SK-N-SH (cell line): ENCODE measurements at regions not wholly inside any gene's neighbourhood (a gene's known extent, or its start where the extent isn't known, plus 50 kb on each side); places are given as distances from the start of the nearest gene placed in this dataset.

Experiments used
- CTCF ChIA-PET: fragments of 300-600, 350-600 bp; formaldehyde crosslinking; extraction: SDS; loops from one replicate; lab custom pipeline; 2021; lab: Yijun Ruan, JAX
- POLR2A ChIA-PET: fragments of 350-600 bp; sonication (Branson Sonifier 250); formaldehyde crosslinking; extraction: SDS; loops from one replicate; lab custom pipeline; 2020; ENCODE audit warnings: antibody characterized with exemption, inconsistent platforms; lab: Yijun Ruan, JAX
- DNase-seq: peaks from one replicate; pipeline ENCODE4 v3.0.0; 2012
- H2AFZ ChIP-seq: fragments of 200-600 bp; sonication (generic); 2 replicates; pipeline ENCODE4 v1.8.1; 2016; ENCODE audit warnings: antibody characterized with exemption, mild to moderate bottlenecking, low read depth
- H3F3A ChIP-seq: fragments of 200-600 bp; sonication (generic); replicated peaks from 2 replicates; pipeline ENCODE3; 2016; ENCODE audit warnings: antibody characterized with exemption, mild to moderate bottlenecking; ENCODE audit not compliant: insufficient read depth
- H3K27ac ChIP-seq, 2 experiments: fragments of 200-500 bp in 1 of 2; fragments of 200-600 bp in 1 of 2; sonication (Bioruptor generic) in 1 of 2; sonication (generic), shearing (Covaris generic) in 1 of 2; 2 replicates each; pipeline versions ENCODE4 v1.5.1 to v1.6.1; 2014 to 2016; ENCODE audit warnings: low read depth in 2 of 2, inconsistent platforms in 1 of 2, low read length in 1 of 2, mild to moderate bottlenecking in 1 of 2, mixed read lengths in 1 of 2
- H3K27me3 ChIP-seq: fragments of 200-600 bp; sonication (generic), shearing (Covaris generic); 2 replicates; pipeline ENCODE4 v1.6.1; 2016; ENCODE audit warnings: mixed run types; ENCODE audit not compliant: insufficient read depth
- H3K36me3 ChIP-seq, 2 experiments: fragments of 200-500 bp in 1 of 2; fragments of 200-600 bp in 1 of 2; sonication (Bioruptor generic) in 1 of 2; sonication (generic) in 1 of 2; replicated peaks in 1 of 2; 2 replicates each; pipeline versions ENCODE3 to v1.5.1; 2014 to 2016; ENCODE audit warnings: low read length in 1 of 2, mild to moderate bottlenecking in 1 of 2; ENCODE audit not compliant: insufficient read depth in 2 of 2, control insufficient read depth in 1 of 2
- H3K4me1 ChIP-seq, 2 experiments: fragments of 200-500 bp in 1 of 2; fragments of 200-600 bp in 1 of 2; sonication (Bioruptor generic) in 1 of 2; sonication (generic), shearing (Covaris generic) in 1 of 2; 2 replicates each; pipeline versions ENCODE4 v1.5.1 to v1.6.1; 2014 to 2016; ENCODE audit warnings: low read depth in 1 of 2, low read length in 1 of 2, mixed run types in 1 of 2; ENCODE audit not compliant: insufficient read depth in 2 of 2, control insufficient read depth in 1 of 2
- H3K4me2 ChIP-seq: fragments of 200-600 bp; sonication (generic), shearing (Covaris generic); 2 replicates; pipeline ENCODE4 v1.6.1; 2017; ENCODE audit warnings: mixed run types
- H3K4me3 ChIP-seq, 2 experiments: fragments of 200-500 bp in 1 of 2; fragments of 200-600 bp in 1 of 2; sonication (Bioruptor generic) in 1 of 2; sonication (generic), shearing (Covaris generic) in 1 of 2; 2 replicates each; pipeline versions ENCODE4 v1.5.1 to v1.8.1; 2014 to 2016; ENCODE audit warnings: low read depth in 2 of 2, inconsistent platforms in 1 of 2, low read length in 1 of 2, mild to moderate bottlenecking in 1 of 2, mixed read lengths in 1 of 2, moderate library complexity in 1 of 2
- H3K79me2 ChIP-seq: fragments of 200-600 bp; sonication (generic); 2 replicates; pipeline ENCODE4 v1.8.1; 2017; ENCODE audit warnings: mild to moderate bottlenecking; ENCODE audit not compliant: insufficient read depth
- H3K9ac ChIP-seq: fragments of 200-600 bp; sonication (generic); 2 replicates; pipeline ENCODE4 v1.6.1; 2017; ENCODE audit warnings: mixed run types
- H3K9me2 ChIP-seq: fragments of 200-600 bp; sonication (generic); 2 replicates; pipeline ENCODE4 v1.6.1; 2017; ENCODE audit warnings: mixed run types
- H3K9me3 ChIP-seq: fragments of 200-600 bp; sonication (generic); 2 replicates; pipeline ENCODE4 v1.6.1; 2017; ENCODE audit warnings: mixed run types, mild to moderate bottlenecking, moderate library complexity
- H4K20me1 ChIP-seq: fragments of 200-600 bp; sonication (generic); 2 replicates; pipeline ENCODE4 v1.6.1; 2017; ENCODE audit warnings: mild to moderate bottlenecking, mixed run types; ENCODE audit not compliant: insufficient read depth
- CHD2 ChIP-seq: fragments of 150-350 bp; IDR thresholded peaks from 2 replicates; pipeline ENCODE4 v1.6.1; 2018; ENCODE audit warnings: low read length; ENCODE audit not compliant: partially characterized antibody
- ELF1 ChIP-seq: IDR thresholded peaks from 2 replicates; pipeline ENCODE4 v1.4.0; 2012
- EZH2phosphoT487 ChIP-seq: fragments of 200-600 bp; sonication (generic); IDR thresholded peaks from 2 replicates; pipeline ENCODE4 v1.6.1; 2017; ENCODE audit warnings: low read depth, mixed run types, mild to moderate bottlenecking, antibody characterized with exemption, moderate library complexity, borderline replicate concordance
- FOXJ3 ChIP-seq: sonication (generic); formaldehyde crosslinking; IDR thresholded peaks from 2 replicates; pipeline ENCODE4 v1.5.1; 2020; ENCODE audit warnings: mild to moderate bottlenecking, missing genetic modification reagents
- GATA2 ChIP-seq: sonication (generic); formaldehyde crosslinking; IDR thresholded peaks from 2 replicates; pipeline ENCODE4 v1.5.0; 2020; ENCODE audit warnings: mild to moderate bottlenecking, missing genetic modification reagents
- IRF3 ChIP-seq: fragments of 150-350 bp; IDR thresholded peaks from 2 replicates; pipeline ENCODE4 v1.6.1; 2016; ENCODE audit warnings: mild to moderate bottlenecking, low read depth, low read length
- JUND ChIP-seq: IDR thresholded peaks from 2 replicates; pipeline ENCODE4 v1.4.0; 2012
- MXI1 ChIP-seq: IDR thresholded peaks from 2 replicates; pipeline ENCODE4 v1.6.1; 2012; ENCODE audit warnings: mild to moderate bottlenecking, low read depth, low read length, improper control_type of control experiment
- NFIC ChIP-seq: IDR thresholded peaks from 2 replicates; pipeline ENCODE4 v1.4.0; 2012; ENCODE audit warnings: borderline replicate concordance
- NRF1 ChIP-seq: IDR thresholded peaks from 2 replicates; pipeline ENCODE4 v1.6.1; 2012; ENCODE audit warnings: low read depth, mild to moderate bottlenecking, low read length
- PBX3 ChIP-seq: IDR thresholded peaks from 2 replicates; pipeline ENCODE4; 2012
- POLR2AphosphoS5 ChIP-seq: IDR thresholded peaks from 2 replicates; pipeline ENCODE4 v1.6.1; 2012; ENCODE audit warnings: low read depth, low read length
- RAD21 ChIP-seq: IDR thresholded peaks from 2 replicates; pipeline ENCODE4 v1.6.1; 2012; ENCODE audit warnings: mild to moderate bottlenecking, low read length
- RCOR1 ChIP-seq: fragments of 150-350 bp; IDR thresholded peaks from 2 replicates; pipeline ENCODE4 v1.6.1; 2017; ENCODE audit warnings: antibody characterized with exemption, low read length
- SIN3A ChIP-seq: IDR thresholded peaks from 2 replicates; pipeline ENCODE4 v1.6.1; 2012; ENCODE audit warnings: low read depth, mild to moderate bottlenecking, low read length, moderate library complexity, borderline replicate concordance
- TAF1 ChIP-seq: IDR thresholded peaks from 2 replicates; pipeline ENCODE4 v1.6.1; 2012; ENCODE audit warnings: low read depth, mild to moderate bottlenecking, low read length, moderate library complexity, borderline replicate concordance
- TCF12 ChIP-seq: IDR thresholded peaks from 2 replicates; pipeline ENCODE4 v1.4.0; 2012
- USF1 ChIP-seq: IDR thresholded peaks from 2 replicates; pipeline ENCODE4 v1.4.0; 2012; ENCODE audit warnings: low read depth, borderline replicate concordance
- USF2 ChIP-seq: fragments of 150-350 bp; IDR thresholded peaks from 2 replicates; pipeline ENCODE4 v1.6.1; 2017; ENCODE audit warnings: antibody characterized with exemption, low read length, low read depth, borderline replicate concordance
- WGBS: methylation state at CpG from one replicate; pipeline ENCODE4 v1.1.6; 2017; ENCODE audit warnings: low lambda C conversion rate; 5-methylcytosine and 5-hydroxymethylcytosine counted together

DNA sequence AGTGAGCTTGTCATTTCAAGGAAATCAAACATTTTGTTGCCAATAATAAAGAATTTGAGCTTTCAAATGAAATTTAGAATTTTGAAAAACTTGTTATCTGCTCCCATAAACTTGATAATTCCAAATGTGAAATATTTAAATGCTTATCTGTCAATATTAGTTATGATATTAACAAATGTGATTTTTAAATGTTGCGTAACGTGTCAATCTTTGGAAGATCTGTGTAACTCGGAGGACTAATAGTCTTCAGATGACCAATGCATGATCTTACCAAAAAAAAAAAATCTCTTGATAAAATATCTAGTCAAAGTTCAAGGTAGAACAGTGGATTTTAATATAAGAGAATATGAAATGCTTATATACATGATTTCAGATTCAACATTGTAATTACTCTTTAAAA is 274.5 kb upstream of the HSF2 start:
- H3K4me2 ChIP-seq = no peak overlapping the region
- no peak for DNase-seq
- no peaks in the 10 kb centered on the region for H4K20me1 ChIP-seq
- no peaks in the 10 kb centered on the region for H3K27me3 ChIP-seq
- H2AFZ ChIP-seq = no peak overlapping the region
- 63% methylated on average over 3 of the region's 3 CpGs for WGBS
- H3K4me3 ChIP-seq = no peak overlapping the region
- no peaks in the 10 kb centered on the region for H3F3A ChIP-seq
- no peak overlapping the region for H3K9ac ChIP-seq
- ChIA-PET CTCF (interaction anchor here (0.7 kb wide), 1 partner anchor 20 kb away, joined by 3 read pairs; no protein-coding TSS in a partner anchor), POLR2A (no interaction called here)
- no peaks in the 10 kb centered on the region for H3K79me2 ChIP-seq
- no peaks in the 10 kb centered on the region for H3K9me3 ChIP-seq
- no peaks in the 10 kb centered on the region for H3K9me2 ChIP-seq
- TF ChIP-seq SIN3A (no peak), NRF1 (no peak), CHD2 (no peak), TCF12 (no peak), TAF1 (no peak), USF2 (no peak), PBX3 (no peak), MXI1 (no peak), IRF3 (no peak), RCOR1 (no peak), ELF1 (no peak), NFIC (no peak), RAD21 (no peak), USF1 (no peak), POLR2AphosphoS5 (no peak), GATA2 (CRISPR knock-in tag) (no peak), JUND (no peak), FOXJ3 (no peak), EZH2phosphoT487 (no peak)
- no peaks in the 10 kb centered on the region for H3K36me3 ChIP-seq
- no peak overlapping the region for H3K27ac ChIP-seq
- no peaks in the 10 kb centered on the region for H3K4me1 ChIP-seq
